ENCODE measurements at regions not wholly inside any gene's neighbourhood (a gene's known extent, or its start where the extent isn't known, plus 50 kb on each side); places are given as distances from the start of the nearest gene placed in this dataset.

GRCh38 chr1:36699113-36699911 lies 216.6 kb upstream of the CSF3R start:
- no peak for TF ChIP-seq CTCF (conservative IDR thresholded peaks at IDR 0.05; ENCODE audit: low read depth, low read length)

GRCh38 chr1:36697836-36698605 lies 215.3 kb upstream of the CSF3R start:
- TF ChIP-seq CTCF (conservative IDR thresholded peaks at IDR 0.05; ENCODE audit: low read depth, low read length): no peak

More at GRCh38 chr1:36699113-36699911, 216.6 kb upstream of the CSF3R start:
- DNase-seq (ENCODE audit: low read depth): no peak
- no peak overlapping the region for H3K4me3 ChIP-seq (ENCODE audit: low read length)

GRCh38 chr1:36696261-36696940 lies 213.7 kb upstream of the CSF3R start:
- no peak for DNase-seq (ENCODE audit: low read depth)
- no peak for TF ChIP-seq CTCF (conservative IDR thresholded peaks at IDR 0.05; ENCODE audit: low read depth, low read length)
- H3K4me3 ChIP-seq (ENCODE audit: low read length): no peak overlapping the region

More at GRCh38 chr1:36697836-36698605, 215.3 kb upstream of the CSF3R start:
- no peak for DNase-seq (ENCODE audit: low read depth)
- H3K4me3 ChIP-seq (ENCODE audit: low read length): no peak overlapping the region

- DNase-seq (ENCODE audit: low read depth): no peak
- no peak overlapping the region for H3K4me3 ChIP-seq (ENCODE audit: low read length)
- TF ChIP-seq CTCF (conservative IDR thresholded peaks at IDR 0.05; ENCODE audit: low read depth, low read length): no peak
These were observed 210.9 kb upstream of the CSF3R start for GRCh38 chr1:36693603-36694002.

GRCh38 chr1:36693161-36693525 lies 210.4 kb upstream of the CSF3R start:
- no peak for TF ChIP-seq CTCF (conservative IDR thresholded peaks at IDR 0.05; ENCODE audit: low read depth, low read length)
- DNase-seq (ENCODE audit: low read depth): no peak
- no peak overlapping the region for H3K4me3 ChIP-seq (ENCODE audit: low read length)

- H3K4me3 ChIP-seq (ENCODE audit: low read length): no peak overlapping the region
- no peak for DNase-seq (ENCODE audit: low read depth)
- no peak for TF ChIP-seq CTCF (conservative IDR thresholded peaks at IDR 0.05; ENCODE audit: low read depth, low read length)
These were observed 209.9 kb upstream of the CSF3R start for GRCh38 chr1:36692465-36693160.

Data from retinal pigment epithelial cell (primary cell).